ENCODE measurements at regions not wholly inside any gene's neighbourhood (a gene's known extent, or its start where the extent isn't known, plus 50 kb on each side); places are given as distances from the start of the nearest gene placed in this dataset.

- no peak overlapping the region for H3K4me2 ChIP-seq (ENCODE audit: low read length)
- H3K4me1 ChIP-seq (ENCODE audit: control insufficient read depth in 1 of 2, insufficient read depth in 2 of 2, low read length in 2 of 2), result no peaks in the 10 kb centered on the region
- DNase-seq, result no peak
- H2BK120ac ChIP-seq (ENCODE audit: insufficient read depth, low read length, poor library complexity), result no peak overlapping the region
- no peak overlapping the region for H3K18ac ChIP-seq (ENCODE audit: low read length)
- no peaks in the 10 kb centered on the region for H3K79me1 ChIP-seq (ENCODE audit: low read length)
- H3K4ac ChIP-seq (ENCODE audit: low read depth, low read length), result no peak overlapping the region
- no peak overlapping the region for H4K8ac ChIP-seq (ENCODE audit: low read depth, low read length)
- no peak overlapping the region for H3K27ac ChIP-seq (ENCODE audit: low read depth, low read length)
- H3K9me3 ChIP-seq (ENCODE audit: insufficient read depth, low read depth, low read length), result peaks cover 5% of the 10 kb centered on the region
- WGBS (ENCODE audit: extremely low coverage, insufficient coverage, insufficient read length), result no CpG with 5 or more reads among the region's 18 CpGs
- no peak overlapping the region for H3K4me3 ChIP-seq (ENCODE audit: low read depth, low read length)
- no peak overlapping the region for H2AK5ac ChIP-seq (ENCODE audit: low read length)
- no peak overlapping the region for H4K91ac ChIP-seq (ENCODE audit: low read depth, low read length)
- no peaks in the 10 kb centered on the region for H3K79me2 ChIP-seq (ENCODE audit: control insufficient read depth, insufficient read depth, low read length, poor library complexity)
- H2AFZ ChIP-seq (ENCODE audit: insufficient read depth, low read length, poor library complexity), result no peak overlapping the region
- H3K23ac ChIP-seq (ENCODE audit: low read length), result no peak overlapping the region
- H4K12ac ChIP-seq (ENCODE audit: low read depth, low read length), result no peak overlapping the region
- H3K36me3 ChIP-seq (ENCODE audit: control insufficient read depth in 1 of 2, insufficient read depth in 2 of 2, low read length in 2 of 2), result no peaks in the 10 kb centered on the region
- H3K14ac ChIP-seq (ENCODE audit: low read length), result no peak overlapping the region
- no peaks in the 10 kb centered on the region for H3K27me3 ChIP-seq (ENCODE audit: insufficient read depth, low read length)
- H2BK12ac ChIP-seq (ENCODE audit: low read length), result no peak overlapping the region
- H2BK5ac ChIP-seq (ENCODE audit: low read depth, low read length, poor library complexity), result no peak overlapping the region
- no peak overlapping the region for H3K9ac ChIP-seq (ENCODE audit: low read length)
Measured at GRCh38 chr12:131369094-131369845, 341.6 kb upstream of the SFSWAP start.

GRCh38 chr12:131370321-131370720 is 340.6 kb upstream of the SFSWAP start:
- Histone ChIP-seq H3K9ac (ENCODE audit: low read length) (no peak overlapping the region), H3K14ac (ENCODE audit: low read length) (no peak overlapping the region), H3K4ac (ENCODE audit: low read depth, low read length) (no peak overlapping the region), H3K27ac (ENCODE audit: low read depth, low read length) (no peak overlapping the region), H3K4me3 (ENCODE audit: low read depth, low read length) (no peak overlapping the region), H2BK120ac (ENCODE audit: insufficient read depth, low read length, poor library complexity) (no peak overlapping the region), H2AFZ (ENCODE audit: insufficient read depth, low read length, poor library complexity) (no peak overlapping the region), H3K79me1 (ENCODE audit: low read length) (no peaks in the 10 kb centered on the region), H2BK5ac (ENCODE audit: low read depth, low read length, poor library complexity) (no peak overlapping the region), H3K9me3 (ENCODE audit: insufficient read depth, low read depth, low read length) (peaks cover 3% of the 10 kb centered on the region), H3K18ac (ENCODE audit: low read length) (no peak overlapping the region), H3K36me3 (ENCODE audit: control insufficient read depth in 1 of 2, insufficient read depth in 2 of 2, low read length in 2 of 2) (no peaks in the 10 kb centered on the region), H4K8ac (ENCODE audit: low read depth, low read length) (no peak overlapping the region), H3K27me3 (ENCODE audit: insufficient read depth, low read length) (no peaks in the 10 kb centered on the region), H3K79me2 (ENCODE audit: control insufficient read depth, insufficient read depth, low read length, poor library complexity) (no peaks in the 10 kb centered on the region), H3K4me2 (ENCODE audit: low read length) (no peak overlapping the region), H2BK12ac (ENCODE audit: low read length) (no peak overlapping the region), H3K4me1 (ENCODE audit: control insufficient read depth in 1 of 2, insufficient read depth in 2 of 2, low read length in 2 of 2) (no peaks in the 10 kb centered on the region), H4K91ac (ENCODE audit: low read depth, low read length) (no peak overlapping the region), H3K23ac (ENCODE audit: low read length) (no peak overlapping the region), H4K12ac (ENCODE audit: low read depth, low read length) (no peak overlapping the region), H2AK5ac (ENCODE audit: low read length) (no peak overlapping the region)
- WGBS (ENCODE audit: extremely low coverage, insufficient coverage, insufficient read length), result no CpG with 5 or more reads among the region's 8 CpGs
- no peak for DNase-seq

GRCh38 chr12:131370791-131371347 is 340.0 kb upstream of the SFSWAP start:
- H2BK12ac ChIP-seq (ENCODE audit: low read length), result no peak overlapping the region
- no peak for DNase-seq
- H3K4ac ChIP-seq (ENCODE audit: low read depth, low read length), result no peak overlapping the region
- no peak overlapping the region for H2AFZ ChIP-seq (ENCODE audit: insufficient read depth, low read length, poor library complexity)
- H3K4me3 ChIP-seq (ENCODE audit: low read depth, low read length), result no peak overlapping the region
- peaks cover 2% of the 10 kb centered on the region for H3K9me3 ChIP-seq (ENCODE audit: insufficient read depth, low read depth, low read length)
- no peak overlapping the region for H3K14ac ChIP-seq (ENCODE audit: low read length)
- H2BK5ac ChIP-seq (ENCODE audit: low read depth, low read length, poor library complexity), result no peak overlapping the region
- H3K9ac ChIP-seq (ENCODE audit: low read length), result no peak overlapping the region
- no peak overlapping the region for H2BK120ac ChIP-seq (ENCODE audit: insufficient read depth, low read length, poor library complexity)
- no CpG with 5 or more reads among the region's 11 CpGs for WGBS (ENCODE audit: extremely low coverage, insufficient coverage, insufficient read length)
- no peaks in the 10 kb centered on the region for H3K79me1 ChIP-seq (ENCODE audit: low read length)
- H4K12ac ChIP-seq (ENCODE audit: low read depth, low read length), result no peak overlapping the region
- no peaks in the 10 kb centered on the region for H3K36me3 ChIP-seq (ENCODE audit: control insufficient read depth in 1 of 2, insufficient read depth in 2 of 2, low read length in 2 of 2)
- H3K23ac ChIP-seq (ENCODE audit: low read length), result no peak overlapping the region
- no peak overlapping the region for H3K27ac ChIP-seq (ENCODE audit: low read depth, low read length)
- no peaks in the 10 kb centered on the region for H3K79me2 ChIP-seq (ENCODE audit: control insufficient read depth, insufficient read depth, low read length, poor library complexity)
- H4K8ac ChIP-seq (ENCODE audit: low read depth, low read length), result no peak overlapping the region
- H3K18ac ChIP-seq (ENCODE audit: low read length), result no peak overlapping the region
- no peaks in the 10 kb centered on the region for H3K4me1 ChIP-seq (ENCODE audit: control insufficient read depth in 1 of 2, insufficient read depth in 2 of 2, low read length in 2 of 2)
- no peaks in the 10 kb centered on the region for H3K27me3 ChIP-seq (ENCODE audit: insufficient read depth, low read length)
- no peak overlapping the region for H2AK5ac ChIP-seq (ENCODE audit: low read length)
- no peak overlapping the region for H3K4me2 ChIP-seq (ENCODE audit: low read length)
- H4K91ac ChIP-seq (ENCODE audit: low read depth, low read length), result no peak overlapping the region

GRCh38 chr12:131371401-131372170 is 339.3 kb upstream of the SFSWAP start:
- DNase-seq, result no peak
- Histone ChIP-seq H3K14ac (ENCODE audit: low read length) (no peak overlapping the region), H2AFZ (ENCODE audit: insufficient read depth, low read length, poor library complexity) (no peak overlapping the region), H3K9me3 (ENCODE audit: insufficient read depth, low read depth, low read length) (peaks cover 2% of the 10 kb centered on the region), H2BK12ac (ENCODE audit: low read length) (no peak overlapping the region), H3K23ac (ENCODE audit: low read length) (no peak overlapping the region), H3K4me1 (ENCODE audit: control insufficient read depth in 1 of 2, insufficient read depth in 2 of 2, low read length in 2 of 2) (no peaks in the 10 kb centered on the region), H3K27me3 (ENCODE audit: insufficient read depth, low read length) (no peaks in the 10 kb centered on the region), H2BK120ac (ENCODE audit: insufficient read depth, low read length, poor library complexity) (no peak overlapping the region), H3K4me3 (ENCODE audit: low read depth, low read length) (peak overlapping the region; percentile 37), H3K9ac (ENCODE audit: low read length) (no peak overlapping the region), H3K27ac (ENCODE audit: low read depth, low read length) (no peak overlapping the region), H3K79me1 (ENCODE audit: low read length) (no peaks in the 10 kb centered on the region), H3K4me2 (ENCODE audit: low read length) (no peak overlapping the region), H3K4ac (ENCODE audit: low read depth, low read length) (no peak overlapping the region), H4K8ac (ENCODE audit: low read depth, low read length) (no peak overlapping the region), H2BK5ac (ENCODE audit: low read depth, low read length, poor library complexity) (no peak overlapping the region), H4K91ac (ENCODE audit: low read depth, low read length) (no peak overlapping the region), H3K79me2 (ENCODE audit: control insufficient read depth, insufficient read depth, low read length, poor library complexity) (no peaks in the 10 kb centered on the region), H3K36me3 (ENCODE audit: control insufficient read depth in 1 of 2, insufficient read depth in 2 of 2, low read length in 2 of 2) (no peaks in the 10 kb centered on the region), H2AK5ac (ENCODE audit: low read length) (no peak overlapping the region), H4K12ac (ENCODE audit: low read depth, low read length) (no peak overlapping the region), H3K18ac (ENCODE audit: low read length) (no peak overlapping the region)
- no CpG with 5 or more reads among the region's 16 CpGs for WGBS (ENCODE audit: extremely low coverage, insufficient coverage, insufficient read length)

Measured in trophoblast cell (in vitro differentiated cells and primary cell).